Suprapubic skin (tissue), 3 donors: ENCODE measurements at regions not wholly inside any gene's neighbourhood (a gene's known extent, or its start where the extent isn't known, plus 50 kb on each side); places are given as distances from the start of the nearest gene placed in this dataset.

Experiments used
- CTCF ChIP-seq, 2 donors: fragments of 200-600 bp in 1 of 2; fragments of 450-650 bp in 1 of 2; sonication (generic) in 1 of 2; IDR thresholded peaks; one replicate each; pipeline ENCODE4 v1.5.1; 2016 to 2019; ENCODE audit warnings: antibody characterized with exemption in 2 of 2, mild to moderate bottlenecking in 1 of 2, moderate library complexity in 1 of 2
- EP300 ChIP-seq: sonication (generic); formaldehyde crosslinking; IDR thresholded peaks from one replicate; pipeline ENCODE4 v1.6.1; 2017; ENCODE audit warnings: antibody characterized with exemption
- POLR2A ChIP-seq, 2 donors: fragments of 450-650 bp; IDR thresholded peaks; one replicate each; pipeline ENCODE4 v1.6.1; 2017; ENCODE audit warnings: antibody characterized with exemption in 2 of 2, mild to moderate bottlenecking in 2 of 2, moderate library complexity in 2 of 2

GRCh38 chr16:16868727-16869126 is 489.8 kb downstream of the NPIPA7 start:
- TF ChIP-seq CTCF (IDR thresholded peaks at IDR 0.05) (no peak), POLR2A (IDR thresholded peaks at IDR 0.05) (no peak), EP300 (no peak)
